ENCODE measurements at regions not wholly inside any gene's neighbourhood (a gene's known extent, or its start where the extent isn't known, plus 50 kb on each side); places are given as distances from the start of the nearest gene placed in this dataset.

GRCh38 chr10:85224366-85224940 is 896.1 kb downstream of the CCSER2 start:
- Histone ChIP-seq H3K4me1 (ENCODE audit: insufficient read depth, low read length, poor library complexity, severe bottlenecking) (no peaks in the 10 kb centered on the region), H3K36me3 (ENCODE audit: insufficient read depth, low read length) (no peaks in the 10 kb centered on the region), H2AFZ (ENCODE audit: low read length) (no peak overlapping the region), H3K4me3 (ENCODE audit: low read length, poor library complexity, severe bottlenecking) (no peak overlapping the region), H3F3A (ENCODE audit: low read depth) (no peaks in the 10 kb centered on the region), H4K20me1 (ENCODE audit: insufficient read depth, low read length, poor library complexity, severe bottlenecking) (no peaks in the 10 kb centered on the region), H3K9ac (ENCODE audit: low read depth, low read length, poor library complexity, severe bottlenecking) (no peak overlapping the region), H3K27me3 (ENCODE audit: insufficient read depth, low read length, poor library complexity, severe bottlenecking) (no peaks in the 10 kb centered on the region), H3K9me2 (replicated peaks; ENCODE audit: low read depth, low read length) (no peaks in the 10 kb centered on the region), H3K79me2 (ENCODE audit: insufficient read depth, low read length) (no peaks in the 10 kb centered on the region), H3K9me3 (ENCODE audit: insufficient read depth, low read depth, low read length) (no peaks in the 10 kb centered on the region), H3K4me2 (ENCODE audit: low read depth, low read length, poor library complexity, severe bottlenecking) (no peak overlapping the region)
- no peak for TF ChIP-seq CTCF (conservative IDR thresholded peaks at IDR 0.05; ENCODE audit: low read length)
- no peak for TF ChIP-seq EZH2phosphoT487 (IDR thresholded peaks at IDR 0.05; ENCODE audit: borderline replicate concordance)

GRCh38 chr10:85225311-85225710 is 896.9 kb downstream of the CCSER2 start:
- Histone ChIP-seq H3K79me2 (ENCODE audit: insufficient read depth, low read length) (no peaks in the 10 kb centered on the region), H2AFZ (ENCODE audit: low read length) (no peak overlapping the region), H3K4me2 (ENCODE audit: low read depth, low read length, poor library complexity, severe bottlenecking) (no peak overlapping the region), H3K4me1 (ENCODE audit: insufficient read depth, low read length, poor library complexity, severe bottlenecking) (no peaks in the 10 kb centered on the region), H3K4me3 (ENCODE audit: low read length, poor library complexity, severe bottlenecking) (no peak overlapping the region), H3K9ac (ENCODE audit: low read depth, low read length, poor library complexity, severe bottlenecking) (no peak overlapping the region), H4K20me1 (ENCODE audit: insufficient read depth, low read length, poor library complexity, severe bottlenecking) (no peaks in the 10 kb centered on the region), H3K36me3 (ENCODE audit: insufficient read depth, low read length) (no peaks in the 10 kb centered on the region), H3K27me3 (ENCODE audit: insufficient read depth, low read length, poor library complexity, severe bottlenecking) (no peaks in the 10 kb centered on the region), H3K9me2 (replicated peaks; ENCODE audit: low read depth, low read length) (no peaks in the 10 kb centered on the region), H3K9me3 (ENCODE audit: insufficient read depth, low read depth, low read length) (no peaks in the 10 kb centered on the region), H3F3A (ENCODE audit: low read depth) (no peaks in the 10 kb centered on the region)
- TF ChIP-seq CTCF (conservative IDR thresholded peaks at IDR 0.05; ENCODE audit: low read length) (no peak), EZH2phosphoT487 (IDR thresholded peaks at IDR 0.05; ENCODE audit: borderline replicate concordance) (no peak)

- H4K20me1 ChIP-seq (ENCODE audit: insufficient read depth, low read length, poor library complexity, severe bottlenecking), result no peaks in the 10 kb centered on the region
- H3K36me3 ChIP-seq (ENCODE audit: insufficient read depth, low read length), result no peaks in the 10 kb centered on the region
- no peaks in the 10 kb centered on the region for H3K9me2 ChIP-seq (replicated peaks; ENCODE audit: low read depth, low read length)
- H3K4me2 ChIP-seq (ENCODE audit: low read depth, low read length, poor library complexity, severe bottlenecking), result no peak overlapping the region
- no peaks in the 10 kb centered on the region for H3K4me1 ChIP-seq (ENCODE audit: insufficient read depth, low read length, poor library complexity, severe bottlenecking)
- no peak for TF ChIP-seq EZH2phosphoT487 (IDR thresholded peaks at IDR 0.05; ENCODE audit: borderline replicate concordance)
- no peak for TF ChIP-seq CTCF (conservative IDR thresholded peaks at IDR 0.05; ENCODE audit: low read length)
- H3K4me3 ChIP-seq (ENCODE audit: low read length, poor library complexity, severe bottlenecking), result no peak overlapping the region
- no peaks in the 10 kb centered on the region for H3K79me2 ChIP-seq (ENCODE audit: insufficient read depth, low read length)
- H3K9me3 ChIP-seq (ENCODE audit: insufficient read depth, low read depth, low read length), result no peaks in the 10 kb centered on the region
- no peaks in the 10 kb centered on the region for H3K27me3 ChIP-seq (ENCODE audit: insufficient read depth, low read length, poor library complexity, severe bottlenecking)
- no peak overlapping the region for H2AFZ ChIP-seq (ENCODE audit: low read length)
- H3F3A ChIP-seq (ENCODE audit: low read depth), result no peaks in the 10 kb centered on the region
- H3K9ac ChIP-seq (ENCODE audit: low read depth, low read length, poor library complexity, severe bottlenecking), result no peak overlapping the region
Measured at GRCh38 chr10:85226596-85226995, 898.2 kb downstream of the CCSER2 start.

All from Loucy (cell line).